ENCODE measurements at regions not wholly inside any gene's neighbourhood (a gene's known extent, or its start where the extent isn't known, plus 50 kb on each side); places are given as distances from the start of the nearest gene placed in this dataset.
A peak's percentile ranks its signal among the peaks of the same experiment; 100 is the strongest.

- H3K79me2 ChIP-seq (ENCODE audit: insufficient read depth, low read length) = no peaks in the 10 kb centered on the region
- H3K4me1 ChIP-seq (ENCODE audit: insufficient read depth, low read length) = peaks cover 7% of the 10 kb centered on the region
- no peaks in the 10 kb centered on the region for H3K27me3 ChIP-seq (ENCODE audit: insufficient read depth, low read length)
- no peak for TF ChIP-seq CTCF (IDR thresholded peaks at IDR 0.05; ENCODE audit: extremely low read depth, low read depth, low read length)
- peak overlapping the region; percentile 11 for H2AFZ ChIP-seq (ENCODE audit: low read length)
- no peak overlapping the region for H3K27ac ChIP-seq (ENCODE audit: low read depth, low read length)
- H3K36me3 ChIP-seq (ENCODE audit: insufficient read depth, low read length) = no peaks in the 10 kb centered on the region
- H4K20me1 ChIP-seq (ENCODE audit: insufficient read depth, low read length) = no peaks in the 10 kb centered on the region
- peak overlapping the region; percentile 89 for H3K4me2 ChIP-seq (ENCODE audit: insufficient read depth, low read length)
- H3K4me3 ChIP-seq (ENCODE audit: insufficient read depth, low read length) = peak overlapping the region; percentile 69
- H3K9me3 ChIP-seq (ENCODE audit: low read depth, low read length) = no peaks in the 10 kb centered on the region
- DNase-seq (ENCODE audit: insufficient read length, low spot score, missing footprints) = no peak
These were observed 220.3 kb downstream of the OR13H1 start for GRCh38 chrX:131764216-131764615.

- H4K20me1 ChIP-seq (ENCODE audit: insufficient read depth, low read length) = no peaks in the 10 kb centered on the region
- H3K9me3 ChIP-seq (ENCODE audit: low read depth, low read length) = no peaks in the 10 kb centered on the region
- H3K27ac ChIP-seq (ENCODE audit: low read depth, low read length) = peak overlapping the region; percentile 67
- H2AFZ ChIP-seq (ENCODE audit: low read length) = peak overlapping the region; percentile 83
- DNase-seq (ENCODE audit: insufficient read length, low spot score, missing footprints) = peak; percentile 83
- peak overlapping the region; percentile 81 for H3K4me2 ChIP-seq (ENCODE audit: insufficient read depth, low read length)
- H3K79me2 ChIP-seq (ENCODE audit: insufficient read depth, low read length) = no peaks in the 10 kb centered on the region
- H3K4me1 ChIP-seq (ENCODE audit: insufficient read depth, low read length) = peaks cover 9% of the 10 kb centered on the region
- no peaks in the 10 kb centered on the region for H3K36me3 ChIP-seq (ENCODE audit: insufficient read depth, low read length)
- H3K27me3 ChIP-seq (ENCODE audit: insufficient read depth, low read length) = no peaks in the 10 kb centered on the region
- peak; percentile 46 for TF ChIP-seq CTCF (IDR thresholded peaks at IDR 0.05; ENCODE audit: extremely low read depth, low read depth, low read length)
- H3K4me3 ChIP-seq (ENCODE audit: insufficient read depth, low read length) = peak overlapping the region; percentile 72
These were observed 234.7 kb downstream of the OR13H1 start for GRCh38 chrX:131778269-131779218.

DNA sequence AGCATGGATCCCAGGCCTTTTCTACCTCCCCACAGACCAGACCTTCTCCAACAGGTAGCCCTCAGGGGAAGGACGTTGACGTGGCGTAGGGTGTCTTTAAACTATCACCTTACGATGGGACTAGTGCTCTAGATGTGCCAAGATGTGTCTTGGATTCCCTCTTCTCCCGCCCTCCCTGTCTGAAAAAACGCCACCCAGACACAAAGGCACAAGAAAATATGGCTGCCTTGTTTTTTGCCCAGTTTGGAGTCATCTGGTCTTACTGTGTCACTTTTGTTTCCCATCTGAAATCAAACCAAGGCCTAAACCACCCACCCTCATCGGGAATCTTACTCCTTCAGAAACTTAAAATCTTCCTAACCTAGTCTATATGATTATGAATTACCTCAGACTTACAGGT lies 235.4 kb downstream of the OR13H1 start:
- H2AFZ ChIP-seq (ENCODE audit: low read length) = peak overlapping the region; percentile 83
- H3K4me3 ChIP-seq (ENCODE audit: insufficient read depth, low read length) = peak overlapping the region; percentile 72
- H3K36me3 ChIP-seq (ENCODE audit: insufficient read depth, low read length) = no peaks in the 10 kb centered on the region
- H3K9me3 ChIP-seq (ENCODE audit: low read depth, low read length) = no peaks in the 10 kb centered on the region
- no peaks in the 10 kb centered on the region for H3K27me3 ChIP-seq (ENCODE audit: insufficient read depth, low read length)
- peak overlapping the region; percentile 81 for H3K4me2 ChIP-seq (ENCODE audit: insufficient read depth, low read length)
- peaks cover 9% of the 10 kb centered on the region for H3K4me1 ChIP-seq (ENCODE audit: insufficient read depth, low read length)
- H3K79me2 ChIP-seq (ENCODE audit: insufficient read depth, low read length) = no peaks in the 10 kb centered on the region
- no peaks in the 10 kb centered on the region for H4K20me1 ChIP-seq (ENCODE audit: insufficient read depth, low read length)
- no peak for TF ChIP-seq CTCF (IDR thresholded peaks at IDR 0.05; ENCODE audit: extremely low read depth, low read depth, low read length)
- no peak for DNase-seq (ENCODE audit: insufficient read length, low spot score, missing footprints)
- H3K27ac ChIP-seq (ENCODE audit: low read depth, low read length) = no peak overlapping the region

DNA sequence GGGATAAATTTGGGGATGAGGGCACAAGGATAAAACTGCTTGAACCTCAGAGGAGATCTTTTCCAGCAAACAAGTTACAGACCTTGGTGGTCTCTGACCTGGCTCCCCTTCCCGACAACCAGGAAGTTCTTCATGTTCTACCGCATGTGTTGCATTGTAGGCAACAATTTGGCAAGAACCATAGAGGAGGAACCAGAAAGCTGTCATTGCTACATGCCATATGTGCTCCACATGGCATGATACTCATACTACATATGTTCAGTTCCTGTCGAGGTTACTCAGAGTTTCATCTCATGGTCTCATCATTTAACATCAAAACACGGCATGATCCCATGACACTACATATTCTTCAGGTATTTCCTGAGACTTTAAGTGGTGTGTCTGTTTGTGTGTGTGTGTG lies 235.9 kb downstream of the OR13H1 start:
- H3K4me3 ChIP-seq (ENCODE audit: insufficient read depth, low read length) = no peak overlapping the region

More for the DNA sequence above, 235.9 kb downstream of the OR13H1 start:
- no peaks in the 10 kb centered on the region for H3K27me3 ChIP-seq (ENCODE audit: insufficient read depth, low read length)
- H3K36me3 ChIP-seq (ENCODE audit: insufficient read depth, low read length) = no peaks in the 10 kb centered on the region
- H4K20me1 ChIP-seq (ENCODE audit: insufficient read depth, low read length) = no peaks in the 10 kb centered on the region
- TF ChIP-seq CTCF (IDR thresholded peaks at IDR 0.05; ENCODE audit: extremely low read depth, low read depth, low read length) = no peak
- no peaks in the 10 kb centered on the region for H3K79me2 ChIP-seq (ENCODE audit: insufficient read depth, low read length)
- no peak for DNase-seq (ENCODE audit: insufficient read length, low spot score, missing footprints)
- no peaks in the 10 kb centered on the region for H3K9me3 ChIP-seq (ENCODE audit: low read depth, low read length)
- H3K4me1 ChIP-seq (ENCODE audit: insufficient read depth, low read length) = peaks cover 9% of the 10 kb centered on the region
- H2AFZ ChIP-seq (ENCODE audit: low read length) = no peak overlapping the region
- no peak overlapping the region for H3K27ac ChIP-seq (ENCODE audit: low read depth, low read length)
- H3K4me2 ChIP-seq (ENCODE audit: insufficient read depth, low read length) = no peak overlapping the region

Measured in osteoblast (primary cell).